Gastroesophageal sphincter (tissue), 4 donors: ENCODE measurements at regions not wholly inside any gene's neighbourhood (a gene's known extent, or its start where the extent isn't known, plus 50 kb on each side); places are given as distances from the start of the nearest gene placed in this dataset.
"Not testable (repeated sequence)": the region's sequence is repeated elsewhere in the genome, so short reads cannot be mapped to it uniquely, and the experiment has no call there.

ENCODE experiments used
- ATAC-seq: fragments of 150-250 bp; one replicate; pipeline ENCODE4 v1.9.1; 2016; ENCODE audit warnings: mild to moderate bottlenecking, moderate library complexity
- H3K27ac ChIP-seq, 4 donors: fragments of 200-600 bp; sonication (generic) in 3 of 4; 1 replicate in 3 of 4; 2 replicates in 1 of 4; pipeline ENCODE4 v1.5.1; 2016 to 2019
- H3K27me3 ChIP-seq: fragments of 200-600 bp; sonication (generic); one replicate; pipeline ENCODE4 v1.5.1; 2019
- H3K36me3 ChIP-seq, 2 donors: fragments of 200-600 bp; sonication (generic); one replicate each; pipeline ENCODE4 v1.5.1; 2019; ENCODE audit warnings: control low read depth in 1 of 2
- H3K4me1 ChIP-seq, 3 donors: fragments of 200-600 bp; sonication (generic); 1 replicate in 2 of 3; 2 replicates in 1 of 3; pipeline ENCODE4 v1.5.1; 2016 to 2019; ENCODE audit warnings: control low read depth in 2 of 3
- H3K4me3 ChIP-seq, 2 donors: fragments of 200-600 bp; sonication (generic); one replicate each; pipeline ENCODE4 v1.5.1; 2019; ENCODE audit warnings: mild to moderate bottlenecking in 1 of 2, moderate library complexity in 1 of 2
- H3K9me3 ChIP-seq, 3 donors: fragments of 200-600 bp; sonication (generic); one replicate each; pipeline ENCODE4 v1.5.1; 2017 to 2019; ENCODE audit warnings: control low read depth in 2 of 3
- EP300 ChIP-seq: sonication (generic); formaldehyde crosslinking; IDR thresholded peaks from one replicate; pipeline ENCODE4 v1.6.1; 2017; ENCODE audit warnings: antibody characterized with exemption, mild to moderate bottlenecking
- POLR2A ChIP-seq, 2 donors: fragments of 450-650 bp; IDR thresholded peaks; one replicate each; pipeline ENCODE4 v1.6.1; 2017; ENCODE audit warnings: antibody characterized with exemption in 2 of 2, mild to moderate bottlenecking in 2 of 2, moderate library complexity in 1 of 2
- POLR2AphosphoS5 ChIP-seq: sonication (generic); formaldehyde crosslinking; IDR thresholded peaks from one replicate; pipeline ENCODE4 v1.6.1; 2017; ENCODE audit warnings: antibody characterized with exemption
- WGBS, 2 donors: methylation state at CpG; one replicate each; pipeline ENCODE4 v1.1.5; 2018; ENCODE audit warnings: low coverage in 1 of 2; 5-methylcytosine and 5-hydroxymethylcytosine counted together
- TF ChIP-seq, protein P1 (sequence below), 4 experiments: fragments of 200-600 bp in 2 of 4; fragments of 450-650 bp in 2 of 4; sonication (generic) in 1 of 4; IDR thresholded peaks; one replicate each; pipeline ENCODE4 v1.5.1; 2017 to 2019; ENCODE audit warnings: antibody characterized with exemption in 4 of 4, mild to moderate bottlenecking in 2 of 4, moderate library complexity in 2 of 4

DNA sequence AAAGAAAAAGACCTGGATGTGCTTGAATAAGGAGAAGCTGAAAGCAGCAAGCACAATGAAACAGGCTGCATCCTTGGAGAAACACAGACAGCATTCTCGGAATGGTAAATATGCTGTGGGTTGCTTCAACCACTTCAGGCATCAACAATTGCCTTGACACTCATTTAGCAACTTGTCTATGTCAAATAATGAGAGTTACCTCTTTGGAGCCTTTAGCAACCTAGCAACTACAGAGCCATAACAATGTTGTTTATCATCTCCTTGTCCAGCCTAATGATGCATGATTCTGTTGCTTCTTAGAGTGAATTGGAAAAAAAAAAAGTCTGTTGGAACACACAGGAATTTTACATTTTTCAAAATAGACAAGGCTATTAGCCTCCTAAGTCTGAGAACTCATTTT, 410.6 kb downstream of the PIK3C3 start:
- no peaks in the 10 kb centered on the region for H3K27me3 ChIP-seq
- no peak overlapping the region for H3K4me3 ChIP-seq
- H3K27ac ChIP-seq: no peak overlapping the region
- peaks cover 0 to 5% (median 0%) of the 10 kb centered on the region in 3 donors for H3K9me3 ChIP-seq
- TF ChIP-seq, protein P1, sequence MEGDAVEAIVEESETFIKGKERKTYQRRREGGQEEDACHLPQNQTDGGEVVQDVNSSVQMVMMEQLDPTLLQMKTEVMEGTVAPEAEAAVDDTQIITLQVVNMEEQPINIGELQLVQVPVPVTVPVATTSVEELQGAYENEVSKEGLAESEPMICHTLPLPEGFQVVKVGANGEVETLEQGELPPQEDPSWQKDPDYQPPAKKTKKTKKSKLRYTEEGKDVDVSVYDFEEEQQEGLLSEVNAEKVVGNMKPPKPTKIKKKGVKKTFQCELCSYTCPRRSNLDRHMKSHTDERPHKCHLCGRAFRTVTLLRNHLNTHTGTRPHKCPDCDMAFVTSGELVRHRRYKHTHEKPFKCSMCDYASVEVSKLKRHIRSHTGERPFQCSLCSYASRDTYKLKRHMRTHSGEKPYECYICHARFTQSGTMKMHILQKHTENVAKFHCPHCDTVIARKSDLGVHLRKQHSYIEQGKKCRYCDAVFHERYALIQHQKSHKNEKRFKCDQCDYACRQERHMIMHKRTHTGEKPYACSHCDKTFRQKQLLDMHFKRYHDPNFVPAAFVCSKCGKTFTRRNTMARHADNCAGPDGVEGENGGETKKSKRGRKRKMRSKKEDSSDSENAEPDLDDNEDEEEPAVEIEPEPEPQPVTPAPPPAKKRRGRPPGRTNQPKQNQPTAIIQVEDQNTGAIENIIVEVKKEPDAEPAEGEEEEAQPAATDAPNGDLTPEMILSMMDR (IDR thresholded peaks at IDR 0.05): no peak
- TF ChIP-seq EP300: no peak
- no peak for TF ChIP-seq POLR2AphosphoS5
- TF ChIP-seq POLR2A (IDR thresholded peaks at IDR 0.05): no peak
- WGBS, 2 donors: 17 to 20% methylated on average over 1 of the region's 1 CpG
- ATAC-seq: no peak
- H3K4me1 ChIP-seq: no peaks in the 10 kb centered on the region
- H3K36me3 ChIP-seq: no peaks in the 10 kb centered on the region

DNA sequence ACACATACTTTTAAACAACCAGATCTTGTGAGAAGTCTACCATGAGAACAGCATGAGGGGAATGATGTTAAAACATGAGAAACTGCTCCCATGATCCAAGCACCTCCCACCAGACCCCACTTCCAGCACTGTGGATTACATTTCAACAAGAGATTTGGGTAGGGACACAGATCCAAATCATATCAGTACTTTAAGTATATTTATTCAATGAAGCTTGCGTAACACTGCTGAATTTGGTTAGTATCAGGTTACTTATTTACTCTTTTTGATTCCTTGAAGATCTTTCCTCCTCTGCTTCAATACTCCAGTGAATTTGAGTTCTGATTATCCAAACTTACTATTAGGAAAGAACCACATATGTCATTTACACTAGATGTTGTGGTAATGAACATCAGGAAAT, 418.6 kb downstream of the PIK3C3 start:
- Histone ChIP-seq H3K4me1 (no peaks in the 10 kb centered on the region), H3K27ac (no peak overlapping the region), H3K27me3 (no peaks in the 10 kb centered on the region), H3K9me3 (no peaks in the 10 kb centered on the region), H3K36me3 (no peaks in the 10 kb centered on the region), H3K4me3 (no peak overlapping the region)
- no peak for TF ChIP-seq POLR2A (IDR thresholded peaks at IDR 0.05)
- no peak for TF ChIP-seq EP300
- TF ChIP-seq, protein P1 (IDR thresholded peaks at IDR 0.05): no peak
- no peak for TF ChIP-seq POLR2AphosphoS5
- ATAC-seq: no peak
- WGBS, 2 donors: 86% methylated on average over 1 of the region's 1 CpG

DNA sequence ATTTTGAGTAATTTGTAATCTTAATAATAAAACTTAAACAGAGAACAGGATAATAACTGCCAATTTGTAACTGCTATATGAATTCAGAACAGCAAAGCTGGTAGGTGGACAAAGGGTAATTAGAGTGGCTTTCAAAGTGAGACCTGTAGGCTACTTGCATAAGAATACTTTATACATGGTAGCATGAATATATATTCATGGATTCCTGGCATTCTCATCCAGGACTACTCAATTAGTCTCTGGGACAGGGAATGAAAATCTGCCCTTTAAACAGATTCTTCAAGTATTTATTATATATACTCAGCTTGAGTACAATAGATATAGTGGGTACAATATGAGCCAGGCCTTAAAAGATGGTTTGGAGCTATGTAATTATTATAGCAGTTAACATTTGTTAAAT, 419.9 kb downstream of the PIK3C3 start:
- no peaks in the 10 kb centered on the region for H3K27me3 ChIP-seq
- no peak for ATAC-seq

DNA sequence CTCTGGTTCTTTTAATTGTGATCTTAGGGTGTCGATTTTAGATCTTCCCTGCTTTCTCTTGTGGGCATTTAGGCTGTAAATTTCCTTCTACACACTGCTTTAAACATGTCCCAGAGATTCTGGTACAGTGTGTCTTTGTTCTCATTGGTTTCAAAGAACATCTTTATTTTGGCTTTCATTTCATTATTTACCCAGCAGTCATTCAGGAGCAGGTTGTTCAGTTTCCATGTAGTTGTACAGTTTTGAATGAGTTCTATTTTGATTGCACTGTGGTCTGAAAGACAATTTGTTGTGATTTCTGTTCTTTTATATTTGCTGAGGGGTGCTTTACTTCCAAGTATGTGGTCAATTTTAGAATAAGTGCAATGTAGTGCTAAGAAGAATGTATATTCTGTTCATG, 423.8 kb downstream of the PIK3C3 start:
- WGBS, 2 donors: 67 to 100% methylated on average over 1 of the region's 1 CpG
- not testable (repeated sequence) for H3K27ac ChIP-seq, H3K36me3 ChIP-seq, H3K27me3 ChIP-seq, H3K4me1 ChIP-seq, ATAC-seq, H3K4me3 ChIP-seq, H3K9me3 ChIP-seq

More for the DNA sequence above, 419.9 kb downstream of the PIK3C3 start:
- H3K4me1 ChIP-seq: no peaks in the 10 kb centered on the region
- TF ChIP-seq POLR2A (IDR thresholded peaks at IDR 0.05) (no peak), EP300 (no peak), POLR2AphosphoS5 (no peak)
- TF ChIP-seq, protein P1 (IDR thresholded peaks at IDR 0.05): no peak
- H3K36me3 ChIP-seq: no peaks in the 10 kb centered on the region
- no peak overlapping the region for H3K27ac ChIP-seq
- no peaks in the 10 kb centered on the region for H3K9me3 ChIP-seq
- H3K4me3 ChIP-seq: no peak overlapping the region

DNA sequence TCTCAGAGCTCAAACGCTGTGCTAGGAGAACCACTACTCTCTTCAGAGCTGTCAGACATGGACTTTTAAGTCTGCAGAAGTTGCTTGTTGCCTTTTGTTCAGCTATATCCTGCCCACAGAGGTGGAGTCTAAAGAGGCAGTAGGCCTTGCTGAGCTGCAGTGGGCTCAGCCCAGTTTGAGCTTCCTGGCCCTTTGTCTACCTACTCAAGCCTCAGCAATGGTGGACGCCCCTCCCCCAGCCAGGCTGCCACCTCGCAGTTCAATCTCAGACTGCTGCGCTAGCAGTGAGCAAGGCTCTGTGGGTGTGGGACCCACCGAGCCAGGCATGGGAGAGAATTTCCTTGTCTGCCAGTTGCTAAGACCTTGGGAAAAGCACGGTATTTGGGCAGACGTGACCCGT, 426.2 kb downstream of the PIK3C3 start:
- not testable (repeated sequence) for H3K27ac ChIP-seq, H3K4me1 ChIP-seq, ATAC-seq, H3K27me3 ChIP-seq, H3K36me3 ChIP-seq, H3K9me3 ChIP-seq, H3K4me3 ChIP-seq
- WGBS, 2 donors: 83% methylated on average over 1 of the region's 8 CpGs; no CpG with 5 or more reads in 1 of the 2 donors

DNA sequence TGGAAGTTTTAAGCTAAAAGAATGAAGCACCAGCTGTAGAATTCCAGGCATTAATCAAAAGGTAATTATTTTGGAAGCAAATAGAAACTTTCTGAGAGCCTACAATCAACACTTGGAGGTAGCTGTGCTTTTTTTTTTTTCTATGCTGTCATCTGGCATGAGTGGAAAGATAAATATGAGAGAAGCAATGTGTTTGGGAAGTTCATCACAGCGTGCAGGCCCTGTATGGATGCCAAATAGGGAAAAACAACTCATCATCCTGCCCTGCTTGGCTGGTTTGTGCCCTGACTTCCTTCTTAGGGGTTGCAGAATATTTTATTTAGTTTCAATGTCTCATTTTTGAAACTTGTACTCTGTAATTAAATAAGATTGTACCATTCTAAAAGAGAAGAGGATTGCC, 437.4 kb downstream of the PIK3C3 start:
- WGBS, 2 donors: 0 to 17% methylated on average over 1 of the region's 1 CpG
- no peaks in the 10 kb centered on the region for H3K36me3 ChIP-seq
- no peaks in the 10 kb centered on the region for H3K9me3 ChIP-seq
- H3K4me3 ChIP-seq: no peak overlapping the region
- peaks cover 0 to 17% (median 0%) of the 10 kb centered on the region in 3 donors for H3K4me1 ChIP-seq
- TF ChIP-seq POLR2A (IDR thresholded peaks at IDR 0.05) (no peak), POLR2AphosphoS5 (peak; percentile 23)
- H3K27me3 ChIP-seq: no peaks in the 10 kb centered on the region
- peak; percentile 67 for ATAC-seq
- H3K27ac ChIP-seq: peak overlapping the region in 3 of 4 donors; percentile 48 to 56 (median 54)

DNA sequence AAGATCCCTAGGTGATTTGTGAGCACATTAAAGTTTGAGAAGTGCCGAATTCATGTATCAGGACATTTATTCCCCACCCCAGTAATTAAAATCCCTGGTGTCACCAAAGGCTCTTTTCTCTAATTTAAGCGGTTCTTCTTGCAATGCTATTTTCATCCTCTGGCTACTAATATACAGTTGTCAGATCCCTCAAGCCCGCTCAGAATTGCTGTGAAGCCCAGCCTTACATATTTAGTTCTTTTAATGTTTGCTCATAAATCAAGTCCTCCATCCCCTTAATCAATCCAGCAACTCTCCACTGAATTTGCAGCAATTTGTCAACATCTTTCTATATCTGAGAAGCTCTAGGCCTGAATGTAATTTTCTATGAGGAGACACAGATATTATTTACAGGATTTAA, 437.9 kb downstream of the PIK3C3 start:
- no peak overlapping the region for H3K4me3 ChIP-seq
- peaks cover 0 to 17% (median 0%) of the 10 kb centered on the region in 3 donors for H3K4me1 ChIP-seq
- no peaks in the 10 kb centered on the region for H3K36me3 ChIP-seq
- H3K27ac ChIP-seq: peak overlapping the region in 3 of 4 donors; percentile 48 to 56 (median 54)
- no peak for ATAC-seq
- H3K9me3 ChIP-seq: no peaks in the 10 kb centered on the region
- no peaks in the 10 kb centered on the region for H3K27me3 ChIP-seq
- TF ChIP-seq, protein P1 (IDR thresholded peaks at IDR 0.05): no peak
- TF ChIP-seq POLR2A (IDR thresholded peaks at IDR 0.05): no peak
- TF ChIP-seq POLR2AphosphoS5: no peak
- 47 to 65% methylated on average over 3 of the region's 3 CpGs for WGBS, 2 donors
